ENCODE measurements at regions not wholly inside any gene's neighbourhood (a gene's known extent, or its start where the extent isn't known, plus 50 kb on each side); places are given as distances from the start of the nearest gene placed in this dataset.
"Not testable (repeated sequence)": the region's sequence is repeated elsewhere in the genome, so short reads cannot be mapped to it uniquely, and the experiment has no call there.

DNA sequence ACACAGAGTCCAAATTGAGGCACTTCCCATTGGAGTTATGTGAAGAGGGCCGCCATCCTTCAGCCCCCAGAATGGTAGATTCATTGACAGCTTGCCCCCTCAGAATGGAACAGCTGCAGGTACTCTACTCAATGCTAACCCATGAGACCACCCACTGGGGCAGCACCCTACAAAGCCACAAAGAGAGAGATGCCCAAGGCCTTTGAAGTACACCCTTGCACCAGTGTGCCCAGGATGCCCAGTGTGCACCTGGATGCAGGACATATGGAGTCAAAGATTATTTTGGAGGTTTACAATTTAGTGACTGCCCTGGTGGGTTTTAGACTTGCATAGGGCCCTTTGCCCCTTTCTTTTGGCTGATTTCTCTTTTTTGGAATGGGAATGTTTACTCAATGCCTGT is 933.9 kb downstream of the SLC16A7 start:
- H3K4me3 ChIP-seq: no peak overlapping the region
- no peaks in the 10 kb centered on the region for H3F3A ChIP-seq (ENCODE audit: insufficient read depth)
- WGBS, 2 experiments (ENCODE audit: low coverage in 1 of 2, low lambda C conversion rate in 2 of 2, missing lambda C conversion rate in 2 of 2): 67 to 83% methylated on average over 1 of the region's 1 CpG
- no peaks in the 10 kb centered on the region for H4K20me1 ChIP-seq (ENCODE audit: insufficient read depth)
- no peaks in the 10 kb centered on the region for H3K9me3 ChIP-seq (ENCODE audit: low read depth)
- no peaks in the 10 kb centered on the region for H3K27me3 ChIP-seq (replicated peaks; ENCODE audit: insufficient read depth)
- no peaks in the 10 kb centered on the region for H3K36me3 ChIP-seq (ENCODE audit: low read depth)
- no peak for DNase-seq
- no peak overlapping the region for H3K9ac ChIP-seq
- in situ Hi-C loops (cut with MboI): no loop called here
- no peaks in the 10 kb centered on the region for H3K79me2 ChIP-seq (ENCODE audit: insufficient read depth)
- H2AFZ ChIP-seq: no peak overlapping the region
- TF ChIP-seq EZH2 (IDR thresholded peaks at IDR 0.05; ENCODE audit: insufficient read depth, poor library complexity, severe bottlenecking) (no peak), EZH2phosphoT487 (IDR thresholded peaks at IDR 0.05; ENCODE audit: insufficient read depth, low read depth) (no peak)
- no peak overlapping the region for H3K27ac ChIP-seq
- H3K4me1 ChIP-seq (ENCODE audit: insufficient read depth): peaks cover under 1% of the 10 kb centered on the region; the same call in 1 of the 2 replicates
- H3K9me2 ChIP-seq (ENCODE audit: insufficient read depth): no peaks in the 10 kb centered on the region
- H3K4me2 ChIP-seq (ENCODE audit: unreplicated experiment): no peak overlapping the region

DNA sequence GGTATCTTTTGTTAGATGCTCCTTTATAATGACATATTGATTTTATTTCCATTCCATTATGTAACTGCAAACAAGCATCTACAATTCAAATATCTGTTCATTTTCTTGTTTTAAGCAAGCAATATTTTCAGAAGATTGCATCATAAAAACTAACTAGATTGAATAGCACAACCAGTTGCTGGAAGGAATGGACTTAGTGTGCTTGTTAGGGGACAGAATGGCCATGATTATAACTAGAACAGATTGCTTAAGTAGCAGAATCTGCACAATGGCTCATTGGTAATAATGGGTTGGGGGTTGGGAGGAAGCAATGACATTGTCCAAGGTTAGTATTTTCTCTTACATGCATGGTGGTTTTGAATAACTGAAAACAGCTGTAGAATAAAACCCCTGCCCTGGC is 939.5 kb downstream of the SLC16A7 start:
- in situ Hi-C loops (cut with MboI): no loop called here
- no peaks in the 10 kb centered on the region for H3K27me3 ChIP-seq (replicated peaks; ENCODE audit: insufficient read depth)
- no peak for TF ChIP-seq EZH2phosphoT487 (IDR thresholded peaks at IDR 0.05; ENCODE audit: insufficient read depth, low read depth)
- no peak for TF ChIP-seq EZH2 (IDR thresholded peaks at IDR 0.05; ENCODE audit: insufficient read depth, poor library complexity, severe bottlenecking)
- no peaks in the 10 kb centered on the region for H3K79me2 ChIP-seq (ENCODE audit: insufficient read depth)
- no peak overlapping the region for H3K4me3 ChIP-seq
- peak; percentile 11 for DNase-seq
- H3K9ac ChIP-seq: no peak overlapping the region
- no peaks in the 10 kb centered on the region for H3K36me3 ChIP-seq (ENCODE audit: low read depth)
- H3K9me2 ChIP-seq (ENCODE audit: insufficient read depth): no peaks in the 10 kb centered on the region
- no peak overlapping the region for H3K4me2 ChIP-seq (ENCODE audit: unreplicated experiment)
- no peaks in the 10 kb centered on the region for H4K20me1 ChIP-seq (ENCODE audit: insufficient read depth)
- H2AFZ ChIP-seq: peak overlapping the region; percentile 64
- no peaks in the 10 kb centered on the region for H3K9me3 ChIP-seq (ENCODE audit: low read depth)
- no peak overlapping the region for H3K27ac ChIP-seq
- H3K4me1 ChIP-seq (ENCODE audit: insufficient read depth): peaks cover 11% of the 10 kb centered on the region
- H3F3A ChIP-seq (ENCODE audit: insufficient read depth): no peaks in the 10 kb centered on the region

DNA sequence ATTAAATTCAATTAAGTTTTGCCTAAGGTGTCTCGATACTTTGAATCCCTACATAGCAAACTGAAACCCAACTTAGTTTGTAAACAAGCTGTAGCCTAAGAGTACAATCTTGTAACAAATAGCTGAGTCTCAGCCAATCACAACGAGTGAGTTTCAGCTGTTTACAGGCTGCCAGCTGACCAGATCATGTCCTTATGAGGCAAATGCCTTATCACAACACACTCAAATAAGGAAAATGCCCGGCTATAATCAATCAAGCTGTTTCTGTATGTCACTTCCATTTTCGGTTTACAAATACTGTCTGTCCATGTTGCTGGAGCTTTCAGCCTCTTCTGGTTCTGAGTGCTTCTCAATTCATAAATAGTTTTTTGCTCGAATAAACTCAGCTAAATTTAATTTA is 943.8 kb downstream of the SLC16A7 start:
- H3K4me2 ChIP-seq (ENCODE audit: unreplicated experiment): peak overlapping the region; percentile 4
- H4K20me1 ChIP-seq (ENCODE audit: insufficient read depth): no peaks in the 10 kb centered on the region
- 0 out of 2 replicates have a peak overlapping the region, but pooled peaks have one; percentile 4 for H3K4me3 ChIP-seq
- no peaks in the 10 kb centered on the region for H3F3A ChIP-seq (ENCODE audit: insufficient read depth)
- peaks cover 11% of the 10 kb centered on the region for H3K4me1 ChIP-seq (ENCODE audit: insufficient read depth)
- 8 to 9% methylated on average over 5 of the region's 5 CpGs for WGBS, 2 experiments (ENCODE audit: low coverage in 1 of 2, low lambda C conversion rate in 2 of 2, missing lambda C conversion rate in 2 of 2)
- peak overlapping the region; percentile 56 for H2AFZ ChIP-seq
- H3K79me2 ChIP-seq (ENCODE audit: insufficient read depth): no peaks in the 10 kb centered on the region
- H3K27me3 ChIP-seq (replicated peaks; ENCODE audit: insufficient read depth): no peaks in the 10 kb centered on the region
- H3K9ac ChIP-seq: no peak overlapping the region
- no peak overlapping the region for H3K27ac ChIP-seq
- H3K9me2 ChIP-seq (ENCODE audit: insufficient read depth): no peaks in the 10 kb centered on the region
- DNase-seq: peak; percentile 5
- H3K36me3 ChIP-seq (ENCODE audit: low read depth): no peaks in the 10 kb centered on the region
- TF ChIP-seq EZH2 (IDR thresholded peaks at IDR 0.05; ENCODE audit: insufficient read depth, poor library complexity, severe bottlenecking): no peak
- TF ChIP-seq EZH2phosphoT487 (IDR thresholded peaks at IDR 0.05; ENCODE audit: insufficient read depth, low read depth): no peak
- H3K9me3 ChIP-seq (ENCODE audit: low read depth): no peaks in the 10 kb centered on the region
- in situ Hi-C loops (cut with MboI): no loop called here

DNA sequence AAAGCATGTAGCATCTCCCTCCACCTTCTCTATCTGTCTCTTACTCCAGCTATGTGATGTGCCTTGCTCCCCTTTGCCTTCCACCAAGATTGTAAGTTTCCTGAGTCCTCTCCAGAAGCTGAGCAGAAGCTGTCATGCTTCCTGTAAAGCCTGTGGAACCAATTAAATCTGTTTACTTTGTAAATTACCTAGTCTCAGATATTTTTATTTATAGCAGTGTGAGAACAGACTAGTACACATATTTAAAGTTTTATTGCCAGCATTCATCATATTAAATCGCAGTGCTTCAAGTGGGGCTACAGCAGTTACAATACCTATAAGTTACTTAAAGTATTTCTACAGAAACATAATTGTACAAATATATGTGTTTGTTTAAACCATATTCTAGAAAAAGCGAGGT is 973.1 kb downstream of the SLC16A7 start:
- in situ Hi-C loops (cut with MboI): no loop called here
- no peak overlapping the region for H3K27ac ChIP-seq
- H3K36me3 ChIP-seq (ENCODE audit: low read depth): no peaks in the 10 kb centered on the region
- TF ChIP-seq EZH2 (IDR thresholded peaks at IDR 0.05; ENCODE audit: insufficient read depth, poor library complexity, severe bottlenecking) (no peak), EZH2phosphoT487 (IDR thresholded peaks at IDR 0.05; ENCODE audit: insufficient read depth, low read depth) (no peak)
- no peak overlapping the region for H2AFZ ChIP-seq
- WGBS, 2 experiments (ENCODE audit: low coverage in 1 of 2, low lambda C conversion rate in 2 of 2, missing lambda C conversion rate in 2 of 2): 35% methylated on average over 2 of the region's 2 CpGs
- no peak overlapping the region for H3K4me2 ChIP-seq (ENCODE audit: unreplicated experiment)
- no peak overlapping the region for H3K4me3 ChIP-seq
- no peaks in the 10 kb centered on the region for H3F3A ChIP-seq (ENCODE audit: insufficient read depth)
- no peak overlapping the region for H3K9ac ChIP-seq
- no peaks in the 10 kb centered on the region for H3K9me3 ChIP-seq (ENCODE audit: low read depth)
- no peak for DNase-seq
- H3K27me3 ChIP-seq (replicated peaks; ENCODE audit: insufficient read depth): no peaks in the 10 kb centered on the region
- no peaks in the 10 kb centered on the region for H4K20me1 ChIP-seq (ENCODE audit: insufficient read depth)
- no peaks in the 10 kb centered on the region for H3K9me2 ChIP-seq (ENCODE audit: insufficient read depth)
- no peaks in the 10 kb centered on the region for H3K4me1 ChIP-seq (ENCODE audit: insufficient read depth)
- no peaks in the 10 kb centered on the region for H3K79me2 ChIP-seq (ENCODE audit: insufficient read depth)

DNA sequence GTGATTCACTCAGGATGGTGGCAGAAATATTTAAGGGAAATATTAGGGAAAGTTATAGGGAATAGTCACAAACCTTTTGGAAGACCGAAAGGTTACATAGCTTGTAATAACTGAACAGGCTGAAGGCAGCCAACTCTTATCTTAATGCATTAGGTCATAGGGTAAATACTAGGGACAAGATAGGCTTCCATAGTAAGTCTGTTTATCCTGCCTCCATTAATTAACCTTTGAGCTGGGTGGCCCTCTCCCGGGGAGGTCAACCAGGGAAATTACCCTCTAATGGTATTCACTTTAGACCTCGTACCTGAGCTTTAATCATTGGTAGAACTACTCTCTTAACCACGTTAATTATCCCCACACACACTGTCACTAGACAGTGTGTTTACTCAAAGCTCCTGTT is 981.8 kb downstream of the SLC16A7 start:
- in situ Hi-C loops (cut with MboI): no loop called here
- Histone ChIP-seq H3K27ac (no peak overlapping the region), H3K9me2 (ENCODE audit: insufficient read depth) (no peaks in the 10 kb centered on the region), H3K9ac (no peak overlapping the region), H3K27me3 (replicated peaks; ENCODE audit: insufficient read depth) (no peaks in the 10 kb centered on the region), H3F3A (ENCODE audit: insufficient read depth) (no peaks in the 10 kb centered on the region), H3K4me3 (no peak overlapping the region), H3K4me1 (ENCODE audit: insufficient read depth) (no peaks in the 10 kb centered on the region), H3K4me2 (ENCODE audit: unreplicated experiment) (no peak overlapping the region), H4K20me1 (ENCODE audit: insufficient read depth) (no peaks in the 10 kb centered on the region), H3K79me2 (ENCODE audit: insufficient read depth) (no peaks in the 10 kb centered on the region), H2AFZ (no peak overlapping the region), H3K36me3 (ENCODE audit: low read depth) (no peaks in the 10 kb centered on the region), H3K9me3 (ENCODE audit: low read depth) (no peaks in the 10 kb centered on the region)
- TF ChIP-seq EZH2 (IDR thresholded peaks at IDR 0.05; ENCODE audit: insufficient read depth, poor library complexity, severe bottlenecking) (no peak), EZH2phosphoT487 (IDR thresholded peaks at IDR 0.05; ENCODE audit: insufficient read depth, low read depth) (no peak)
- WGBS, 2 experiments (ENCODE audit: low coverage in 1 of 2, low lambda C conversion rate in 2 of 2, missing lambda C conversion rate in 2 of 2): 24 to 27% methylated on average over 4 of the region's 4 CpGs
- DNase-seq: no peak

DNA sequence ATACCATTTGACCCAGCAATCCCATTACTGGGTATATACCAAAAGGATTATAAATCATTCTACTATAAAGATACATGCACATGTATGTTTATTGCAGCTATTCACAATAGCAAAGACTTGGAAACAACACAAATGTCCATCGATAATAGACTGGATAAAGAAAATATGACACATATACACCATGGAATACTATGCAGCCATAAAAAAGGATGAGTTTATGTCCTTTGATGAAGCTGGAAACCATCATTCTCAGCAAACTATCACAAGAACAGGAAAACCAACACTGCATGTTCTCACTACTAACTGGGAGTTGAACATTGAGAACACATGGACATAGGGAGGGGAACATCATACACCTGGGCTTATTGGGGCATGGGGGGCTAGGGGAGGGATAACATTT is 991.8 kb downstream of the SLC16A7 start:
- in situ Hi-C loops (cut with MboI): not testable (repeated sequence)

More for the DNA sequence above, 991.8 kb downstream of the SLC16A7 start:
- H3F3A ChIP-seq (ENCODE audit: insufficient read depth); H3K4me2 ChIP-seq (ENCODE audit: unreplicated experiment); H3K9me2 ChIP-seq (ENCODE audit: insufficient read depth); H3K4me1 ChIP-seq (ENCODE audit: insufficient read depth); H4K20me1 ChIP-seq (ENCODE audit: insufficient read depth); H3K9me3 ChIP-seq (ENCODE audit: low read depth); H3K9ac ChIP-seq; H3K4me3 ChIP-seq; H3K36me3 ChIP-seq (ENCODE audit: low read depth); H3K27ac ChIP-seq; H3K79me2 ChIP-seq (ENCODE audit: insufficient read depth); H2AFZ ChIP-seq; DNase-seq; H3K27me3 ChIP-seq (replicated peaks; ENCODE audit: insufficient read depth): not testable (repeated sequence)
- WGBS, 2 experiments (ENCODE audit: low coverage in 1 of 2, low lambda C conversion rate in 2 of 2, missing lambda C conversion rate in 2 of 2): 28 to 70% methylated on average over 1 of the region's 1 CpG
